Stimulated activated naive CD4-positive, alpha-beta T cell treated with Interleukin-2 at 50 U/mL for 16 hours (primary cell): ENCODE measurements at regions not wholly inside any gene's neighbourhood (a gene's known extent, or its start where the extent isn't known, plus 50 kb on each side); places are given as distances from the start of the nearest gene placed in this dataset.

ENCODE experiments used
- DNase-seq: peaks from one replicate; lab custom pipeline; 2025; lab: John Stamatoyannopoulos, UW

DNA sequence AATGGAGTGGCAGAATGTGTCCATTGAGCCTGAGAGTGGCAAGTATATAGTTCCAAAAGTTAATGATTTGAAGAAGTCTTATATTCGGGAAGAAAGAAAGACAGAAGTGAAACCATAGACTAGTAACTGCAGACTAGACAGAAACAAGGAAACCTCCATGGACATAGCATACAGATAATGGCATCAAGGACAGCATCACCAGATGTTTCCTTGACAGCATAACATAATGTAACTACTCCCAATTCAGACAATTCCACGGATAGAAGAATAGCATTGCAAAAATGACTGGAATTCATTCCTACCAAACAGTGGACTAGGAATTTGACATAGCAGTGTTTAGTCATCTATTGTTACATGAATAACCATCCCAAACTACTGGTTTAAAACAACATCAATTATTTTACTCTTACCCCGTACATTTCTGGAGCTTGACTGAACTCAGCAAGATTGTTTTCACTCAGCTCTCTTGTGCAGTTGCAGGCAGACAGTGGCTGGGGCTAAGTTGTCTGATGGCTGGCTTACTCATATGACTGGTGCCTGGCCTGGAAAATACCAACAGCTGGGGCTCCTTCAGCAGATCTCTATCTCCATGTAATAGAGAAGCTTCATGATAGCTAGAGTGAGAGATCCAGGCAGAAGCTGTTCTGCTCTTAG is 109.7 kb upstream of the GADL1 start:
- DNase-seq, result no peak

DNA sequence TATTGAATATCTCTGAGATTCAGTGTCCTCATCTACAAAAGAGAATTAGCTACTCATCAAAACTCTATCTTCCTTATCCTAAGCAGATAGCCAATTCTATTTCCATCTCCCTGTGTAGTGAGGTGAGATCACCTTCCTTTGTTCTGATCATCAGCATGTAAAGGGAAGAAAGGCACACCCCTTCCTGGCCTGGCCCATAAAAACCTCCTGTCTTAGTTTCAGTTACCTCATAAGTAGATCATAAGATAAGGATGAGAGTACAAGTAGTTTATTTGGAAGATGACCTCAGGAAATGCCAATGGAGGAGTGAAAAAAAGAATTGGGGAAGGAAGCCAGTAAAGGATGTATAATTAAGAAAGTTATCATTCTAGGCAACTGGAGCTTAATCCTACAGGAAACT is 114.5 kb upstream of the GADL1 start:
- no peak for DNase-seq

DNA sequence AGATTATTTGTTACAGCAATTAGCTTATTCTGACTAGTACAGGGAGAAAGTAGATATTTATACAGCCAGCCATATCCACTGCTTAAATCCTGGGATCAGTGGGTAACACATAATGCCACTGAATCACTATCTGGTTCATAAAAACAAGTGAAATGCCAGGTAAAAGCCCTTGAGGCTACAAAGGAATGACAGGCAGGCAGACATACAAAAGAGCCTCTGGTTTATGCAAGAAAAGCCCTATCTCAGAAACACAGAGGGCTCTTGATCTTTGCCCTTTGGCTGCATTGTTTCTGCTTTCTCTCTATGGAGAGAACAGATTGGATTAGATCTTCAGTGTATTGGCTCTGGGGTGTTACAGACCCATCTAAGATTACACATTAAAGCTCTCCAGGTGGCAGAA is 115.4 kb upstream of the GADL1 start:
- DNase-seq, result no peak

DNA sequence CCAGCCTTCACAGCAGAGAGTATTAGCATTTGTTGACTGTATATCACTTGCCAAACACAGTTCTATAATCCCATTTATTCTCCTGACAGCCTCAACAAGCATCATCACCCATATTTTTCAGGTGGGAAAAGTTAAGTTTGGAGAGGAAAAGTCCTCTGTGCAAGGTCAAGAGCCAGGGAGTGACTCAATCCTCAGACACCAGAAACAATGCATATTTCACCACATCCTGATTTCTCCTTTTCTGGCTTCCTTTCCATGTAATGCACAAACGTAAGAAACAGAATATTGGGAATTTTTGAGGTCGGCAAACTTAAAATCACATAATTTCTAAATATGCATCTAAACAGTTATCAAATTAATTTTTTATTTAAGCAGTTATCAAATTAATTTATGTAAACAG is 116.0 kb upstream of the GADL1 start:
- no peak for DNase-seq

DNA sequence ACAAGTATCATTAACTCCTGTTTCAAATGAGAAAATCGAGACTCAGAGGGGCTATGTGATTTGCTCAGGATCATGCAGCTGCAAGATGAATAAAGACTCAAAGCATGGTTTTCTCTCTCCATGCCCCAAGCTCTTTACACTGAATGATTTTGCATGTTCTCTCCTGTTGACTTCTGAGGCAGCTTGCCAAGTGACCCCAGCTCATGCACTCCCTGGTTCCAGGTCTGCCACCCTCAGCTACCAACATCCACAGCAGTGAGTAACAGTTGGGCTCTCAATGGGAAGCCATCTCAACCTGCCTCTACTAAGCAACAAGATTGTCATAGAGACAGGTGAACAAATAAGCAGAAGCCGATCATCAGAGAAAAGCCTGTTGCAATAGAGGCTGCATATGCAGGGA is 116.9 kb upstream of the GADL1 start:
- DNase-seq, result no peak

DNA sequence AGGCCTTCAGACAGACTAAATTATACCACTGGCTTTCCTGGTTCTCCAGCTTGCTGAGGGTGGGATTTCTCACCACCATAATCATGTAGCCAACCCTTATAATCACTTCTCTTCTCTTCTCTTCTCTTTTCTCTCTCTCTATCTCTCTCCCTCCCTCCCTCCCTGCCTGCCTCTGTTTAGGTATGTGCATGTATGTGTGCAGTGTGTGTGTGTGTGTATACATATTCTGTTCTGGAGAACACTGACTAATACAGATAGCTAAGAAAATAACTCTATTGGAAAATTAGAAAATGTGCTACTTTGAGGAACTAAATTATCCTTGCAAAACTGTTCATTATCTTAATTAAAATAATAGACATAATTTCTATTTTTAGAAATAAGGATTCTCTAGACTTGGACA is 118.6 kb upstream of the GADL1 start:
- DNase-seq, result no peak

DNA sequence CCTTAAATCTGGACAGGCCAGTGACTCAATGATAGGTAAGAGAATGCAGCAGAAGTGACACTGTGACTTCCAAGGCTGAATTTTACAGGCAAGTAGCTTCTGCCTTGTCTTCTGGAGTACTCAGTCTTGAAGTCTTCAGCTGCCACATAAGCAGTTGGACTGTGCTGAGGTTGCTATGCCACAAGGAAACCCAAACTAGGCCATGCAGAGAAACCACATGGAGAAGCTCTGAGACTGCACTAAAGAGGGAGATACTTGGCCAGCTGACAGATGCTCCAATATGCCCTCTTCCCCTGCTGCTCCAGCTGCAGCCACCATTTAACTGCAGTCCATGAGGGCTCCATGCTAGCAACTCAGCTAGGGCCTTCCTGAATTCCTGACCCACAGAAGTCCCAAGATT is 119.4 kb upstream of the GADL1 start:
- no peak for DNase-seq

DNA sequence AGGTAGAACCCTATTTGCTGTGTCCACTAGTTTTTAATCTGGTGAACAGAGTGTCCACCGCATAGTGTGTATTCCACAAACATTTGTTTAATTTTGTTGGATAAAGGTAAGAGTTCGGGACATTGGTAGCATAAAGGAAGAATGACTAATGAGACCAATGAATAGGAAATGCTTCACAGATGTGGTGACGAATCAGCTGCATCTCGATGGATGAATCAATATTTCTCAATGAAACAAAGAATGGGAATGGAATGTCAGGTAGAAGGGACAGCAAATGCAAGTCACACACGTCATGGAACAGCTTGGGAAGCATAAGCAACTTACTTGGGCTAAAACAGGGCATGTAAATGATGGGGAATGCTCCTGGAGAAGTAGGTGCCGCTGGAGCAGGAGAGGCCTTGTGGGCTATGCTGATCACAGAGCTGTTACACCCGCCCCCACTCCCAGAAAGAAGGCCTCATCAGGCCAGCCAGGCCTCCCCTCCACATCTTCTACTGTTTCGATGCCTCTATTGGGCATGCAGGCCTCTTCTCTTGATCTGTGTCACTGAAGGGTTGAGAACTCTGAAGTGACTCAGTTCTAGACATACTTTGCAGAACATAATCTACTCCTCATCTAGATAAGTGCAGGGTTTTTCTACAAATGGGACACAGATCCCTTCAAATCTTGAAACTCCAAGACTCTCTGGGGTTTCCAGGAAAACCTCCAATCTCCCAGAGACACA is 120.0 kb upstream of the GADL1 start:
- no peak for DNase-seq

DNA sequence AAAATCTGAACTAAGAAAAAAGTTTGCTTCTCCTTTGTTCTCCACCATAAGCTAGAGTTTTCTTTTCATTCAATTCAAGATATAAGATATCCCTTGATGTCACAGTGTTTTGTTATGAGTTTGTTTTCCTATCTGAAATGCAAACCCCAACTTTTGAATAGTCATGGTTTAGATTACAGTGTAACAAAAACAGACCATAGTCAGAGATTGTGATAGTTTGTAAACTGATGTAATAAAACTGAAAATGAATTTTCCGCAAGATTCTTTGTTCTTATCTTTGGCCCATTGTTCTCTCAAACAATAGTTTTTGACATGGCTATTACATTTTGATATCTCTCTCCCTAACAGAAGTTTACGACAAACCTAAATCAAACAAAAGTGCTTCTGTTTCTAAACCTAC is 121.7 kb upstream of the GADL1 start:
- DNase-seq, result no peak

DNA sequence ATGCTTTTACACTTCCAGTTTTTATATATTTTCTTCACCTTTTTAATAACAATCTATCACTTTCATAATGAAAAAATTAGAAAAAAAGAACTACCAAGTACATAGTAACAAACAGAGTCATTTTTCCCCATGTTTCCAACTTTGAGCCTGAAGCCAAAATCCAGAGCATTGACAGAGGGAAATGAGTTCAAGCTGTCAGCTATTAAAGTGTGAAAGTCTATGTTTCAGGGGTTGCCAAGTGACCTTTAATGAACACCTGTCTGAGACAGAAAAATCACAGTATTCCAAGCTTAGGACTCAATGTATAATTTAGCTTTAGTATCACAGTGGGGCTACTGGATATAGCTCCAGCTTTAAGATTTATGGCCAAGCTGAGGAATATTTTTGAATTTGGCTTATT is 128.3 kb upstream of the GADL1 start:
- DNase-seq, result no peak

DNA sequence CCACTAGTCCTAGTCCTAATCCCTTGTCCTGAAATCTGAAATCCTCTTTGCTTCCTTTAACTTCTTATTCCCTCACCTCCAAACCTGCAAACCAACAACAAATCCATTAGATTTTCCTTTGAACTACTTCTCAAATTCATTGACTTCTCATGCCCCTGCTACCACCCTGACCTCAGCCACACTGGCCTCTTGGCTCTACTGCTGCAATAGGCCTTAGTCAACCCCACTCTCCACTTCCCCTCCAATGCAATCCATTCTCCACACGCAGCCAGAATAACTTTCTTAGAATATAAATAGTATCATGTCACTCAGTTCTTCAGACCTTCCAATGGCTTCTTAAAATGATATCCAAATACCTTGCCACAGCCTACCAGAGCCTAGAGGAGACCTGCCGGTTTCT is 131.1 kb upstream of the GADL1 start:
- DNase-seq, result no peak

DNA sequence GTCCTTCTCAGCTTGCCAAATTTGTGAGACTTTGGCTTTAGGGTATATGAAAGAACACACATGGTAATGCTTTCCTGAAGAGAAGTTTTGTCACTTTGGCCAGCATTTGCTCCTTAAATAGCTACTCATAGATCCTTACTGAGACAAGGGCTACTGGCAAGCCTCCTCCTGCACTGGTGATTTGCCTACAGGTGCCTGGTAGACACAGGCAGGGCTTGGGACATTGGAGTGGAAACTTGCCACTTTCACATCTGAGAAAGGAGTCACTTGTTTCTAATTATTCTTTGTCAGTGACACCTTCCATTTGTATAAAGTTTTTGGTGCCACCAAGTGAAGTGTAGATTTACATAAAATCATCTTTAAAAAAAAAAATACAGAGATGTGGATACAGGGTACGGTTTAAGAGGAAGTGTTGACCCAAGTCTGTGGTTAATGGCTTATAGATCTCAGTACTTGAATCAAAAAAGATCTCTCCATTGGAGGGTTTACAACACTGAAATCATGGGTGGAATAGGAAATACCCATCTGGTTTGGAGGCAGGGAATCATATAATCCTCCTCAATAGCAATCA is 132.8 kb upstream of the GADL1 start:
- DNase-seq, result no peak

DNA sequence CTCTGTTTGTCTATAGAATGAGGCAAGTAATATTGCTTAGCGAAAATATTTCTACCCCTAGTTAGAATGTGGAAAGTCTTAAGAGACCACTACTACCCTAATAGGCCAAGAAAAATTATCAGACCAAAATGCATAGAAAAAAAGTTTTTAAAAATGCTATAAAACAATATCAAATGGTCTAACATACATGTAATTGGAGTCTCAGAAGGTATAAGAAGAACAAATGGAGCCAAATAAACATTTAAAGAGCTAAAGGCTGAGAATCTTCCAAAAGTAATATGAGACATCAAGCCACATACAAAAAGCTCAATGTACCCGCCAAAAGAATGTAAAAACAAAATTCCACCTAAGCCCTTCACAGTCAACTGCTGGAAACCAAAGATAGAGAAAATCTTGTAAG is 133.5 kb upstream of the GADL1 start:
- DNase-seq, result no peak

DNA sequence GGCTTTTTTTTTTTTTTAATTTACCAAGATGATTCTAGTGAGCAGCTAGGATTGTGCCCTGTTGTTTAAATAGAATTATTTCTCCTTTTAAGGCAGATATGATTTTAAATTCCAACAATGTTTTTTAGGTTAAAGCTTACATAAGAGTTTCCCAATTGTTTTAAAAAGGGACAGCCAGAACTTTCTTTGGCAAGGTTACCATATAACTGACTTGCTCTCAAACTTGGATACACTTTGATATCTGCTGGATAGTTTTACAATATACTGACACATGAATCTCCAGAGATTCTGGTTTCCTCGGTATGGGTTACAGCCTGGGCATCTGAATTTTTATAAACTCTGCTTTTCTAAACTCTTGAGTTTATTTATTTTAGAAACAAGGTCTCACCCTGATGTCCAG is 134.3 kb upstream of the GADL1 start:
- DNase-seq, result no peak

DNA sequence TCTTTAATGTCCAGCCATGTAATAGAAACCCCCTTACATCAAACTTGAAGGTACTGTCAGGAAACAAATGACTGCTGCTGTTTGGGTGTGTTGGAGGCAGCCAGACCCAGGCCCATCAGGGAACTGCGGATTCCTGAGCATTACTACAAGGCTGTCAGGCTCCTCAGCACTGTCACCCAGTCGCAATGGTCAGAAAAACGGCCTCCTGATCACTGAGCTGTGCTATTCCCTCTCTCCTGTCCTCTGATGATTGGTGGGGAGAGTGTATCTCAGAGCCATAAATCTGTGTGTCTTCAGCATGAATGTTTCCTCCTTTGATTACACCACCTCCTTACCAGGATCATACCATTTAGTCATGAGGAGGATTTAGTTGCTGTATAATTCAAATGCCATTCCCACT is 135.2 kb upstream of the GADL1 start:
- DNase-seq, result no peak

DNA sequence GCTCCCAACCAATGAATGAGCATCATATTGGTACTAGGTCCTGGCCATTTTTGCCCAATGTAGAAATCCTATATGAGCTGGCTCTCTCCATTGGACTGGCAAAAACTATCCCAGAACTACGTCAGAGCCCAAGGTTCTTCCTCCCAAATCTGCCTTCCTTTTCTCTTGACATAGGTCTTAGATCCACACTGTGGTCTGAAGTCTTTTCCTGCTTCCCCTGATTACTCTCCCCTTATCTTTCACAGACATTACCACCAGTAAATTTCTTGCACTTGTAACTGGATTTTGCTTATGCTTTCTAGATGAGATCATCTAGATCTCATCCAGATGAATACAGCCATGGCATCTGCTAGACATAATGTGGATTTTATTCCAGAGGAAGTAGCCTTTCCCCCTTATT is 141.2 kb upstream of the GADL1 start:
- DNase-seq, result no peak

DNA sequence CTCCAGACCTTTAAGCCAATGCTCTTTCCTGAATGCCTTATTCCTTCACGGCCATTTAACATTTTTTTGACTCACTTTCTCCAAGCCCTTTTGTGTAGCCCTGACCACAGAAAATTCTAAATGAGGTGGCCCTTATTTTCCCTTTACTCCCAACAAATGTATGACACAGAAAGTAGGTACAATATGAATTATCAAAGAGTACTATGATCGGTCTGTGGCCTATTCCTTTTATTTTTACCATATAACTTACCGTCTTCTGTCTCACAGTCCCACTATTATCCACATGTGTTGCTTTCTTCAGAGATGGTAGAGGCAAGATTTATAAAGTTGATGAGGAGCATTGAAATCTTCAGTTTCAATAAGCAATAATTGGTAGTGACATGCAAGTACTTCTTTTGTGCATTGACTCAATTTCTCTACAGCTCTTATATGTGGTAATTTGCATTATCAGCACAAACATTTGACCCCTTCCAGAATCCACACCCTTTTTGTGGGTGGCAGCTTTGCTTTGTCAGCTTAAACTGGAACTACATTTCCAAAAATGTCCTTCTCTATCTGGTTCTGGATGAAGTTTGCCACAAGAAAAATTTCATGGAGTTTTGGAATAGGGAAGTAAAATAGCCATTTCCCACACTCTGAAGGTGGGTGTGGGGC is 143.8 kb upstream of the GADL1 start:
- DNase-seq, result no peak

DNA sequence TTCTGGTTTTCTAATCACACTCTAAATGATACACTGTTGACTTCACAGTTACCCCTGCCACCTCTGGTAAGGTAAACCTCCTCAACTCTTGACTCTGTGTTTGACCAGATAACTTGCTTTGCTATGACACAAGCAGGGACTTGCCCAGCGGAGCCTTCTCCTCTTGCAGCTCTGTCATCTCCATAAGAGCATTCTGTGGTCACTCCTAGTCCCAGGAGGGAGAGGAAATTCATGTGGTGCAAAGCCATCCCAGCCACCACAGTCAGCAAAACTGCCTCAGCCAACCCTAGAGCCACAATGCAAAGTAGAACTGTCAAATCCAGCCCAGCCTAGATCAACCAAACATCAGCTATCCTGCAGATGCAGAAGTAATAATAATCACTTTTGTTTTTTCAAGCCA is 144.7 kb upstream of the GADL1 start:
- DNase-seq, result no peak

DNA sequence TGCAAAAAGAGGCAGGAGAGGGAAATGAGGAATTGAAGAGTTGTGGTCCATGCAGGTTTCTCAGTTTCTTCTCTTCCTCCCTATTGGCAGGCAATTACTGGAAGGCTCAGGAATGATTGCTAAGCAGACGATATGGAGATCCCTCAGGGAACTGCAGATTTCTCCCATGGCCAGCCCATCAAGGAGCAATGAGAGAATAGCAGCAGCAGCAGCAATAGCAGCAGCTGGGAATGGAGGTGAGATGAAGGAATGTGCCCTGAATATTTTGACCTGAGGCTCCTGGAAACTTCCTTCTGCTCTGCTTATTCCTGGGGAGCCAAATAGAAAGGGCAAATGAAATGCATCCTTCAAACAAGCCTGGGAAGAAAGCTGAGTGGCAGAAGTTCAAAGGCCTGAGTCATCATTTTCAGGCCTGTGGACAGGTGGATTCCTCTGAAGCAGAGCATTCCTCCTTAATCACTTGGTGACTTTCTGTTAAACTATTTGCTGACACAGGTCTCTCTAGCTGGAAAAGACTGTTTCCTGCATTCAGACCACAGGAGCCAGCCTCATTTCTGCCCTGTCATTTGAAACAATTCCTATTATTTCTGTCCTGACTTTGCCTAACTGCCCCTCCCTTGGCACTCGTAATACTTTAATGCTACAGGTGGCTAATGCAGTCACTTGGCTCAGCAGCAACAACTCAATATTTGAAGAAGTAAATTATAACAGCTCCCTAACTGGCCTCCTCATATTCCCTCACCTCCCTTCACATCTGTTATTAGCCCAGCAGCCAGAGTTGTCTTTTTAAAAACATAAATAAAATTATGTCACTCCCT is 146.9 kb upstream of the GADL1 start:
- no peak for DNase-seq

DNA sequence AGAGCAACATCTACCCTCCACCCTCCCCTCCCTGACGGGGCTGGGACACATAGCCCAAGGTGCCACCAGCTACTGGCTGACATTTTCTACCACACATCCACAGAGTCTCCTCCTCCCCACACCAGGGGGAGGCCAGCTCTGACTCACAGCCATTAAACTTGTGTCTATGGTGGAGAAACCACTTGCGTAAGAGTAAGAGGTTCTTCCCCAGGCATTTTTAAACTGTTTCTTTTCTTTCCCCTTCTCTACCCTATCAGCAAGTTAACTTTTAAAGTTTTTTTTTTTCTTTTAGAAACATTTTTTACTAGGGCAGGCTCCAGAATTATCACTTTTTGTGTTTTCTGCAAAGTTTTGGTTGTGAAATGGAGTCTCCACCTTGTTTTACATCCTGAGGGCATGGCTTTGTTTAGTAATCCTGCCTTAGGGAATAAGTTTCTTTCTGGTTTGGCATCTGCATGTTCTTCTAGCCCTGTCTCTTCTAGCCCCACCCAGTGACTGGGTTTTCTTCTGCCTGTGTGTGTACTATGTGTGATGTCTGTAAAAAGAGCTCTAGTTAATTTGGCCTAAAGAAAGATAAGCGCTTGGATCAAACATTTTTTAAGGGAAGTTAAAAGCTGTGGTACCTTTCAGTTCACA is 148.8 kb upstream of the GADL1 start:
- no peak for DNase-seq

DNA sequence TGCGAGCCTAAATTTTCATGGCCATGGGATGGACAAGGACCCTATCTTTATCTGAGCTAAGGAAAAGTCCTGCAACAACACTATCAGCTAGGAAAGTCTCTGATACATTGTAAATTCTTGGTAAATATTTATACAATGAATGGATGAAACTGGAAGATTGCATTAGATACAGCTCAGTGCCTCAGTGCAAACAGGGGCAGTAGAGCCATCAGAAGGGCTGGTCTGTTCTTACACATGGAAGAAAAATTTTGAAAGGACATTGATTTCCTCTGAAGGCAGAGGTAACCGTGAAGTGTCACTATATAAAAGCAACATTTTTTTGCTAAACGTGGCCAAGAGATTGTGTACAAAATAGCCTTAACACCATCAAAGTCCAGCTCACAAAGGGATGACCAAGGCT is 153.2 kb upstream of the GADL1 start:
- no peak for DNase-seq

DNA sequence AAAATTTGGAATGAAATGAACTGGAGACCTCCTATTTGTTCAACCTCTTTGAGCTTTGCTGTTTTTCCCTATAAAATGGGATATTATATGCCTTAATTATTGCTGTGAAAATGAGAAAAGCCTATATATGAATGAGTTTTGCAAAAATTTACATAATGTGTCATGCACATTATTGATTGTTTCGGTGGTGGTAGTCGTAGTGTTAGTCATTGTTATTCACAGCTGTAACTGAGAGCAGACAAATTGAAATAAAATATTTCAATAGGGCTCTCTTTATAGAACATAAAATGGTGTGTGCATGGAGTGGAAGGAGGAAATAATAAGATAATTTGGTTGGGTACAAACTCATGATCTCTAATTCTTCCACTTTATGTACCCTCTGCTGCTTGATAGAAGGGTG is 153.7 kb upstream of the GADL1 start:
- DNase-seq, result no peak
